H1 (cell line): ENCODE measurements at regions not wholly inside any gene's neighbourhood (a gene's known extent, or its start where the extent isn't known, plus 50 kb on each side); places are given as distances from the start of the nearest gene placed in this dataset.

Experiments
- CTCF ChIA-PET: fragments of 300-600 bp; sonication (Branson Sonifier 250); formaldehyde crosslinking; loops from one replicate; lab custom pipeline; 2021; ENCODE audit not compliant: partially characterized antibody; lab: Charles Lee
- POLR2A ChIA-PET: fragments of 300-600 bp; sonication (Branson Sonifier 250); formaldehyde crosslinking; loops from one replicate; lab custom pipeline; 2021; ENCODE audit warnings: inconsistent platforms; ENCODE audit not compliant: partially characterized antibody; lab: Charles Lee
- DNase-seq, 2 experiments: peaks; one replicate each; pipeline versions ENCODE4 v3.0.0 to v3.0.0-alpha.2; 2010 to 2022; ENCODE audit warnings: low spot score in 2 of 2, low read depth in 1 of 2, mixed read lengths in 1 of 2
- FAIRE-seq: peaks from 2 replicates; lab custom pipeline; 2011; peaks lifted over from hg19 to GRCh38; lab: Jason Lieb, UNC
- H2AFZ ChIP-seq: 2 replicates; pipeline ENCODE4 v1.8.1; 2012; ENCODE audit warnings: low read length, inconsistent platforms
- H2AK5ac ChIP-seq: 2 replicates; pipeline ENCODE4 v1.6.1; 2013; ENCODE audit warnings: low read depth, low read length
- H2BK120ac ChIP-seq: replicated peaks from 2 replicates; pipeline ENCODE3; 2013; ENCODE audit warnings: low read depth, low read length, inconsistent platforms
- H2BK12ac ChIP-seq: 2 replicates; pipeline ENCODE4 v1.6.1; 2013; ENCODE audit warnings: low read depth, low read length
- H2BK15ac ChIP-seq: 2 replicates; pipeline ENCODE4 v1.6.1; 2013; ENCODE audit warnings: low read length
- H2BK20ac ChIP-seq: 2 replicates; pipeline ENCODE4 v1.6.1; 2013; ENCODE audit warnings: low read length
- H2BK5ac ChIP-seq: 2 replicates; pipeline ENCODE4 v1.6.1; 2013; ENCODE audit warnings: low read depth, low read length
- H3K14ac ChIP-seq: 2 replicates; pipeline ENCODE4 v1.6.1; 2013; ENCODE audit warnings: inconsistent platforms; ENCODE audit not compliant: insufficient read length
- H3K18ac ChIP-seq: 2 replicates; pipeline ENCODE4 v1.6.1; 2013; ENCODE audit warnings: low read length; ENCODE audit errors: extremely low read depth
- H3K23ac ChIP-seq: 2 replicates; pipeline ENCODE4 v1.6.1; 2013; ENCODE audit warnings: inconsistent platforms; ENCODE audit not compliant: insufficient read length
- H3K23me2 ChIP-seq: 2 replicates; pipeline ENCODE4 v1.6.1; 2013; ENCODE audit warnings: low read depth, low read length
- H3K27ac ChIP-seq: 2 replicates; pipeline ENCODE4 v1.6.1; 2011; ENCODE audit warnings: low read depth, low read length, inconsistent platforms
- H3K27me3 ChIP-seq, 4 experiments: replicated peaks in 1 of 4; 1 replicate in 1 of 4; 2 replicates in 3 of 4; pipeline versions ENCODE4 v1.6.1 to v1.8.1; 2011 to 2013; ENCODE audit warnings: low read length in 3 of 4, mild to moderate bottlenecking in 3 of 4, inconsistent platforms in 2 of 4, mixed read lengths in 2 of 4, moderate library complexity in 1 of 4; ENCODE audit not compliant: control insufficient read depth in 3 of 4, insufficient read depth in 3 of 4; ENCODE audit errors: extremely low read depth in 1 of 4
- H3K36me3 ChIP-seq, 4 experiments: 2 replicates each; pipeline versions ENCODE4 v1.6.1 to v1.8.1; 2011 to 2013; ENCODE audit warnings: mild to moderate bottlenecking in 4 of 4, low read length in 3 of 4, moderate library complexity in 2 of 4, control low read depth in 1 of 4, inconsistent platforms in 1 of 4; ENCODE audit not compliant: insufficient read depth in 4 of 4, control insufficient read depth in 2 of 4
- H3K4ac ChIP-seq: replicated peaks from 2 replicates; pipeline ENCODE3; 2013; ENCODE audit warnings: low read length, low read depth, mixed read lengths, inconsistent platforms; ENCODE audit not compliant: insufficient read length
- H3K4me1 ChIP-seq, 4 experiments: replicated peaks in 1 of 4; 1 replicate in 1 of 4; 2 replicates in 3 of 4; pipeline versions ENCODE4 v1.6.1 to v1.8.1; 2011 to 2013; ENCODE audit warnings: low read length in 3 of 4, inconsistent platforms in 2 of 4, mixed read lengths in 1 of 4; ENCODE audit not compliant: insufficient read depth in 4 of 4, control insufficient read depth in 3 of 4
- H3K4me2 ChIP-seq, 2 experiments: 2 replicates each; pipeline versions ENCODE4 v1.6.1 to v1.8.1; 2011 to 2013; ENCODE audit warnings: low read depth in 2 of 2, low read length in 2 of 2, control low read depth in 1 of 2, inconsistent platforms in 1 of 2, mild to moderate bottlenecking in 1 of 2; ENCODE audit not compliant: insufficient read depth in 1 of 2
- H3K4me3 ChIP-seq, 4 experiments: fragments of 200-600, 300-600 bp in 1 of 4; sonication (generic), shearing (Covaris generic), sonication (Bioruptor Twin) in 1 of 4; 2 replicates each; pipeline versions ENCODE4 v1.5.1 to v1.8.1; 2011 to 2016; ENCODE audit warnings: low read length in 4 of 4, low read depth in 3 of 4, control low read depth in 2 of 4, inconsistent platforms in 2 of 4, mild to moderate bottlenecking in 2 of 4, mixed read lengths in 1 of 4, moderate library complexity in 1 of 4; ENCODE audit not compliant: insufficient read depth in 2 of 4; ENCODE audit errors: extremely low read depth in 1 of 4
- H3K56ac ChIP-seq: replicated peaks from 2 replicates; pipeline ENCODE3; 2013; ENCODE audit warnings: low read depth, mild to moderate bottlenecking, mixed read lengths, low read length, inconsistent platforms; ENCODE audit not compliant: insufficient read length
- H3K79me1 ChIP-seq: 2 replicates; pipeline ENCODE4 v1.6.1; 2013; ENCODE audit warnings: low read depth, low read length, control low read depth
- H3K79me2 ChIP-seq, 2 experiments: 2 replicates each; pipeline versions ENCODE4 v1.6.1 to v1.8.1; 2012 to 2013; ENCODE audit warnings: low read length in 2 of 2, mild to moderate bottlenecking in 2 of 2, inconsistent platforms in 1 of 2; ENCODE audit not compliant: insufficient read depth in 2 of 2, control insufficient read depth in 1 of 2
- H3K9ac ChIP-seq, 4 experiments: replicated peaks in 1 of 4; 1 replicate in 1 of 4; 2 replicates in 3 of 4; pipeline versions ENCODE4 v1.6.1 to v1.8.1; 2011 to 2013; ENCODE audit warnings: low read depth in 3 of 4, low read length in 3 of 4, control low read depth in 2 of 4, mild to moderate bottlenecking in 2 of 4, moderate library complexity in 2 of 4, inconsistent platforms in 1 of 4; ENCODE audit errors: extremely low read depth in 1 of 4
- H3K9me3 ChIP-seq, 2 experiments: 2 replicates each; pipeline versions ENCODE4 v1.6.1 to v1.8.1; 2012 to 2013; ENCODE audit warnings: mild to moderate bottlenecking in 2 of 2, moderate library complexity in 2 of 2, control low read depth in 1 of 2, inconsistent platforms in 1 of 2, low read depth in 1 of 2, low read length in 1 of 2, mixed read lengths in 1 of 2; ENCODE audit not compliant: insufficient read depth in 2 of 2
- H4K20me1 ChIP-seq, 2 experiments: replicated peaks in 1 of 2; 2 replicates each; pipeline versions ENCODE3 to v1.8.1; 2011 to 2013; ENCODE audit warnings: inconsistent platforms in 2 of 2, low read length in 2 of 2, mild to moderate bottlenecking in 1 of 2; ENCODE audit not compliant: insufficient read depth in 2 of 2, control insufficient read depth in 1 of 2
- H4K5ac ChIP-seq: 2 replicates; pipeline ENCODE4 v1.6.1; 2013; ENCODE audit warnings: low read length, low read depth, mixed read lengths, inconsistent platforms; ENCODE audit not compliant: insufficient read length
- H4K8ac ChIP-seq: 2 replicates; pipeline ENCODE4 v1.8.0; 2013; ENCODE audit warnings: mild to moderate bottlenecking, moderate library complexity, low read length, inconsistent platforms; ENCODE audit not compliant: insufficient read depth; ENCODE audit errors: extremely low read depth
- H4K91ac ChIP-seq: replicated peaks from 2 replicates; pipeline ENCODE3; 2013; ENCODE audit warnings: low read length, mixed read lengths, inconsistent platforms; ENCODE audit not compliant: insufficient read length
- CEBPB ChIP-seq: IDR thresholded peaks from 2 replicates; pipeline ENCODE4 v1.6.1; 2012; ENCODE audit warnings: low read depth, low read length
- EP300 ChIP-seq, 2 experiments: IDR thresholded peaks; 1 replicate in 1 of 2; 2 replicates in 1 of 2; pipeline ENCODE4 v1.6.1; 2011 to 2012; ENCODE audit warnings: low read depth in 2 of 2, low read length in 2 of 2, mild to moderate bottlenecking in 2 of 2, borderline replicate concordance in 1 of 2, inconsistent platforms in 1 of 2, moderate library complexity in 1 of 2
- JUN ChIP-seq: IDR thresholded peaks from 2 replicates; pipeline ENCODE4 v1.6.1; 2011; ENCODE audit warnings: low read depth, mild to moderate bottlenecking, improper control_type of control experiment, low read length
- TCF12 ChIP-seq: IDR thresholded peaks from 2 replicates; pipeline ENCODE4 v1.6.1; 2011; ENCODE audit warnings: low read depth, mild to moderate bottlenecking, low read length
- WGBS, 2 experiments: shearing (Covaris generic) in 1 of 2; methylation state at CpG; one replicate each; pipeline versions ENCODE4 v1.1.6 to v1.1.7; 2013 to 2015; ENCODE audit warnings: low lambda C conversion rate in 2 of 2, mixed read lengths in 2 of 2, inconsistent platforms in 1 of 2, low coverage in 1 of 2, missing lambda C conversion rate in 1 of 2; ENCODE audit not compliant: insufficient replicate concordance in 2 of 2, insufficient coverage in 1 of 2, insufficient read length in 1 of 2; ENCODE audit errors: extremely low coverage in 1 of 2, missing lambda C conversion rate in 1 of 2; 5-methylcytosine and 5-hydroxymethylcytosine counted together

DNA sequence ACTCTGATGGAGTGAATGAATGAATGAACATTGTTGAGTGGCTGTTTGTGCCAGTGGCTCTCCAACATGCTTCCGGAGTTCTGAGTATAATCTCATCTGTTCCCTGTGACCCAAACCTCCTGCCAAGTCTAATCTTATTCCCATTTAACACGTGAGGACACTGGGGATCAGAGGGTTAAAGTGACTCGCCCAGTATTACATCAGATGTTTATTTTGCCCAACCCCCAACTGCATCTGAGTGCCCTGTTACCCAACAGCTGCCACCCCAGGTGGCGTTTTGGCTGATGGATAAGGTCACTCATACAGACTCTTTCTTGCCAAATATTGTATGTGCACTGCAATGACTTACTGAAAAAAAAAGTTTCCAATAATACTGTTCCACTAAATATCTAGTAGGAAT, 210.9 kb downstream of the EXOC5 start:
- Histone ChIP-seq H3K18ac (no peak overlapping the region; the same call in 1 of the 2 replicates), H4K5ac (no peak overlapping the region), H3K4me3 (no peak overlapping the region), H3K9me3 (no peaks in the 10 kb centered on the region), H2BK15ac (no peak overlapping the region), H3K56ac (no peak overlapping the region), H3K27me3 (peaks cover 0 to 3% (median 0%) of the 10 kb centered on the region in 4 experiments; a peak in 3 of 7 replicates), H3K4me2 (no peak overlapping the region), H2AK5ac (no peak overlapping the region), H3K23ac (no peak overlapping the region), H3K79me2 (no peaks in the 10 kb centered on the region), H2BK12ac (no peak overlapping the region), H3K27ac (no peak overlapping the region), H4K20me1 (no peaks in the 10 kb centered on the region), H3K4ac (no peak overlapping the region), H3K79me1 (no peaks in the 10 kb centered on the region), H4K91ac (no peak overlapping the region), H3K4me1 (peaks cover 2 to 8% (median 3%) of the 10 kb centered on the region in 4 experiments; a peak in 5 of 7 replicates), H3K9ac (no peak overlapping the region), H3K14ac (no peak overlapping the region), H3K23me2 (no peaks in the 10 kb centered on the region), H2BK5ac (no peak overlapping the region), H2AFZ (no peak overlapping the region), H2BK20ac (no peak overlapping the region), H2BK120ac (no peak overlapping the region), H4K8ac (no peak overlapping the region), H3K36me3 (no peaks in the 10 kb centered on the region)
- WGBS, 2 experiments = 65% methylated on average over 4 of the region's 4 CpGs; no CpG with 5 or more reads in 1 of the 2 experiments
- TF ChIP-seq JUN (peak; percentile 25; the same call in 1 of the 2 replicates), TCF12 (0 out of 2 replicates have a peak, but pooled peaks have one; percentile 42), EP300 (IDR thresholded peaks at IDR 0.05; ENCODE audit: borderline replicate concordance in 1 of 2, low read depth in 2 of 2, low read length in 2 of 2) (no peak), CEBPB (peak; percentile 85)
- ChIA-PET CTCF (interaction anchor here (0.9 to 1.5 kb wide), 2 partner anchors 10 to 246 kb away, joined by 3 to 4 read pairs; no protein-coding TSS in a partner anchor), POLR2A (interaction anchor here (1.1 kb wide), 1 partner anchor 255 kb away, joined by 3 read pairs; no protein-coding TSS in a partner anchor)
- DNase-seq (no peak), FAIRE-seq (peak; percentile 32)
